ENCODE measurements at regions not wholly inside any gene's neighbourhood (a gene's known extent, or its start where the extent isn't known, plus 50 kb on each side); places are given as distances from the start of the nearest gene placed in this dataset.

GRCh38 chr2:118310681-118311429 lies 222.6 kb downstream of the INSIG2 start:
- Histone ChIP-seq H3K4me1 (ENCODE audit: control insufficient read depth, low read depth, low read length) (no peaks in the 10 kb centered on the region), H3K9ac (ENCODE audit: low read length) (peak overlapping the region; percentile 66), H4K8ac (ENCODE audit: low read depth, low read length) (no peak overlapping the region), H3K27me3 (ENCODE audit: insufficient read depth, low read length, poor library complexity) (no peaks in the 10 kb centered on the region), H3K4me2 (ENCODE audit: low read length) (peak overlapping the region; percentile 46), H4K5ac (ENCODE audit: low read length) (no peak overlapping the region), H2AK5ac (ENCODE audit: low read length) (no peak overlapping the region), H3K79me1 (ENCODE audit: low read length) (no peaks in the 10 kb centered on the region), H3K36me3 (ENCODE audit: control insufficient read depth, insufficient read depth, low read length) (no peaks in the 10 kb centered on the region), H3K79me2 (ENCODE audit: control insufficient read depth, insufficient read depth, low read length) (no peaks in the 10 kb centered on the region), H2BK5ac (ENCODE audit: low read length) (peak overlapping the region; percentile 37), H3K4me3 (ENCODE audit: low read length) (no peak overlapping the region), H3K4ac (ENCODE audit: low read depth, low read length) (peak overlapping the region; percentile 95), H3K23ac (ENCODE audit: low read length) (no peak overlapping the region), H3K56ac (ENCODE audit: low read length) (peak overlapping the region; percentile 80), H2BK120ac (ENCODE audit: low read depth, low read length) (peak overlapping the region; percentile 95), H3K27ac (ENCODE audit: low read depth, low read length) (no peak overlapping the region), H2BK15ac (replicated peaks; ENCODE audit: low read depth) (no peak overlapping the region), H3K18ac (ENCODE audit: low read length) (peak overlapping the region; percentile 96)
- DNase-seq, result peak; percentile 83
- WGBS (ENCODE audit: extremely low coverage, insufficient coverage, low lambda C conversion rate), result no CpG with 5 or more reads among the region's 20 CpGs

DNA sequence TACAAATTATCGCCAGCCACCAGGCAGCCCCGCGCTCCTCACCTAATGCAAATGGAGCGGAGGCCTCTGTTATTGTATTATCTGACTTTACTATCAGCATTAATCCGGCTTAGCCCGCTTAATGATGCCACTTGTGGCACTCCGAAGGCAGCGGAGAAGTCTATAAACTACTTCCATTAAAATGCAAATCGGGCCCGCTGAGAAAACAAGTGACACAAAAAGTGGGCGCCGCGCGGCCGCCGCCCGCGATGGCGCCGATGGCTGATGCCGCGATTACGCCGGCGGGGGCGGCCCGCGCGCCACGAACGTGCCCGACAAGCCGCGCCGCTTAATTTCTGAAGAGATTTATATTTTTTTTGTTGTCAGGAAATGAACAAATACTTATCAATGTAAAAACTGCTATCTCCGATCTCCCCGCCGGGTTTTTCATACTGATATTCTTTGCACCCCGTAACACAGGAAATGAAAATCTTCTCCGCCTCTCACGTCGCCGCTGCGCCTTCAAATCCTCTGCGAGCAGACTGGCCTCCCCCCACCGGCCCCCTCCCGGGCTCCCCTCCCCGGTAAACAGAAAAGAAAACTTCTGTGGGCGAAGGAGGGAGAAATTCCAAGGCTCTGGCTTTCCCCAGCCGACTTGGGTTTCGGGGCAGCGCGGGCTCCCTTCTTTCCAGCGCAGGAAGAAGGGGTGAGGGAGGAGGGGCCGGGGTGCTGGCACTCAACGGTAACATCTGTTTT lies 221.8 kb downstream of the INSIG2 start:
- Histone ChIP-seq H4K5ac (ENCODE audit: low read length) (no peak overlapping the region), H3K4me3 (ENCODE audit: low read length) (no peak overlapping the region), H3K4ac (ENCODE audit: low read depth, low read length) (peak overlapping the region; percentile 95), H2AK5ac (ENCODE audit: low read length) (no peak overlapping the region), H2BK5ac (ENCODE audit: low read length) (peak overlapping the region; percentile 37), H4K8ac (ENCODE audit: low read depth, low read length) (no peak overlapping the region), H3K36me3 (ENCODE audit: control insufficient read depth, insufficient read depth, low read length) (no peaks in the 10 kb centered on the region), H2BK15ac (replicated peaks; ENCODE audit: low read depth) (no peak overlapping the region), H3K4me2 (ENCODE audit: low read length) (peak overlapping the region; percentile 46), H3K27me3 (ENCODE audit: insufficient read depth, low read length, poor library complexity) (no peaks in the 10 kb centered on the region), H3K9ac (ENCODE audit: low read length) (peak overlapping the region; percentile 66), H3K79me1 (ENCODE audit: low read length) (no peaks in the 10 kb centered on the region), H3K79me2 (ENCODE audit: control insufficient read depth, insufficient read depth, low read length) (no peaks in the 10 kb centered on the region), H3K4me1 (ENCODE audit: control insufficient read depth, low read depth, low read length) (no peaks in the 10 kb centered on the region), H3K56ac (ENCODE audit: low read length) (peak overlapping the region; percentile 80), H2BK120ac (ENCODE audit: low read depth, low read length) (no peak overlapping the region), H3K27ac (ENCODE audit: low read depth, low read length) (no peak overlapping the region), H3K18ac (ENCODE audit: low read length) (peak overlapping the region; percentile 96), H3K23ac (ENCODE audit: low read length) (no peak overlapping the region)
- no CpG with 5 or more reads among the region's 56 CpGs for WGBS (ENCODE audit: extremely low coverage, insufficient coverage, low lambda C conversion rate)
- peak; percentile 87 for DNase-seq

DNA sequence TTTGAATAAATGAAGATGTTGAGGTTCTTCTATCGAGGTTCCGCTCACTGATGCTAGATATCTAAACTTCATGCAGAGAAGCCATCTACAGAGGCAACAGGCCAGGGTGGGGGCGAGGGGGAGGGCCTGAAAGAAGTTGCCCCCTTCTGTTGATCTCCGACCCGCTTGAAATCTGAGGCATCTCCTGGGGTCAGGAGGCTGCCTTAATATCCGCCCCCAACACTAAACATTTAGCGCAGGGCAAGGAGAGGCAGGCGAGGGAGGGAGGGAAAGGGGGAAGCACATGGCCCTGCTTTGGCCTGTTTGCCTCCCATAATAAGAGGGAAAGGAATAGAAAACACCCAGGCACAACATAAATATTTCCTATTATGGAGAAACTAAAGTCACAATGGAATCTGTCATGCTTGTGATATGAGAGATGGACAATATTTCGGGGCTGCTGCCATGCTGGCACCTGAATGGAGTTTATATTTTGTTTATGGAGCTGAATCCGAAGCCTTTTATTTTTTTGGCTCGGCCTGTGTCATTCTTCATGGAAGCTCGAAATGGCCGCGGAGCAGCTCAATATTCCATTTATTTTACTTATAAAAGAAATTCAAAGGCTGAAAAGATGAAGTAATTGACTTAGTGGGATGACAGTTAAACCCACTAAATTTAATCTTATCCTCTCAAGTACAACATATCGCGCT lies 221.1 kb downstream of the INSIG2 start:
- H3K18ac ChIP-seq (ENCODE audit: low read length), result peak overlapping the region; percentile 96
- H3K27me3 ChIP-seq (ENCODE audit: insufficient read depth, low read length, poor library complexity), result no peaks in the 10 kb centered on the region
- no peak overlapping the region for H2AK5ac ChIP-seq (ENCODE audit: low read length)
- no peaks in the 10 kb centered on the region for H3K36me3 ChIP-seq (ENCODE audit: control insufficient read depth, insufficient read depth, low read length)
- H2BK120ac ChIP-seq (ENCODE audit: low read depth, low read length), result no peak overlapping the region
- no peaks in the 10 kb centered on the region for H3K79me2 ChIP-seq (ENCODE audit: control insufficient read depth, insufficient read depth, low read length)
- peak overlapping the region; percentile 31 for H3K9ac ChIP-seq (ENCODE audit: low read length)
- no peak overlapping the region for H3K23ac ChIP-seq (ENCODE audit: low read length)
- H3K4me1 ChIP-seq (ENCODE audit: control insufficient read depth, low read depth, low read length), result no peaks in the 10 kb centered on the region
- H3K56ac ChIP-seq (ENCODE audit: low read length), result peak overlapping the region; percentile 73
- no peak overlapping the region for H3K4ac ChIP-seq (ENCODE audit: low read depth, low read length)
- no peak overlapping the region for H4K5ac ChIP-seq (ENCODE audit: low read length)
- H3K4me3 ChIP-seq (ENCODE audit: low read length), result no peak overlapping the region
- WGBS (ENCODE audit: extremely low coverage, insufficient coverage, low lambda C conversion rate), result no CpG with 5 or more reads among the region's 16 CpGs
- H4K8ac ChIP-seq (ENCODE audit: low read depth, low read length), result no peak overlapping the region
- DNase-seq, result peak; percentile 22
- no peak overlapping the region for H3K4me2 ChIP-seq (ENCODE audit: low read length)
- no peak overlapping the region for H2BK15ac ChIP-seq (replicated peaks; ENCODE audit: low read depth)
- no peak overlapping the region for H2BK5ac ChIP-seq (ENCODE audit: low read length)
- no peaks in the 10 kb centered on the region for H3K79me1 ChIP-seq (ENCODE audit: low read length)
- no peak overlapping the region for H3K27ac ChIP-seq (ENCODE audit: low read depth, low read length)

DNA sequence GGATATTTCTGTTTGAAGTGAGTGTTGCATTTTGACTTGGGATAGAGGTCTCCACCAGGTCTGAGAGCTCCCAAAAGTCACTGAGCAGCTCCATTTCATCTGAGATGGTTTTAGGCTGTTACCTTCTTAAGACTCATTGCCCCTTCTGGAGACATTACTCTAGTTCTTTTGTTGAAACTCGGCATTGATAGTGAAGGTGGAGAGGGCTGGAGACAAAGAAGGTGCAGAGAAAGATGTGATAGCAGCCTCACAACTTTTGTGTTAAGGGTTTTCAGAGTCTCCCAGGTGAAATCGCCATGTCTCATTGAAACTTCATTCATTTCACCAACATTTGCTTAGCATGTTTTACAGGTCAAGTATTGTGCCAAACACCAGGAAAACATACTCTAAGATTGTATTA lies 219.6 kb downstream of the INSIG2 start:
- no peak overlapping the region for H3K27ac ChIP-seq (ENCODE audit: low read depth, low read length)
- no peak overlapping the region for H2BK120ac ChIP-seq (ENCODE audit: low read depth, low read length)
- H3K4me1 ChIP-seq (ENCODE audit: control insufficient read depth, low read depth, low read length), result no peaks in the 10 kb centered on the region
- no peak overlapping the region for H3K23ac ChIP-seq (ENCODE audit: low read length)
- no peak overlapping the region for H4K5ac ChIP-seq (ENCODE audit: low read length)
- no peak overlapping the region for H3K4me2 ChIP-seq (ENCODE audit: low read length)
- no peak overlapping the region for H3K4me3 ChIP-seq (ENCODE audit: low read length)
- no peaks in the 10 kb centered on the region for H3K27me3 ChIP-seq (ENCODE audit: insufficient read depth, low read length, poor library complexity)
- no CpG with 5 or more reads among the region's 2 CpGs for WGBS (ENCODE audit: extremely low coverage, insufficient coverage, low lambda C conversion rate)
- no peak overlapping the region for H3K18ac ChIP-seq (ENCODE audit: low read length)
- H2BK5ac ChIP-seq (ENCODE audit: low read length), result no peak overlapping the region
- H2BK15ac ChIP-seq (replicated peaks; ENCODE audit: low read depth), result no peak overlapping the region
- no peak overlapping the region for H4K8ac ChIP-seq (ENCODE audit: low read depth, low read length)
- H3K79me1 ChIP-seq (ENCODE audit: low read length), result no peaks in the 10 kb centered on the region
- no peak overlapping the region for H2AK5ac ChIP-seq (ENCODE audit: low read length)
- H3K79me2 ChIP-seq (ENCODE audit: control insufficient read depth, insufficient read depth, low read length), result no peaks in the 10 kb centered on the region
- no peak for DNase-seq
- no peak overlapping the region for H3K4ac ChIP-seq (ENCODE audit: low read depth, low read length)
- H3K56ac ChIP-seq (ENCODE audit: low read length), result no peak overlapping the region
- H3K9ac ChIP-seq (ENCODE audit: low read length), result no peak overlapping the region
- no peaks in the 10 kb centered on the region for H3K36me3 ChIP-seq (ENCODE audit: control insufficient read depth, insufficient read depth, low read length)

DNA sequence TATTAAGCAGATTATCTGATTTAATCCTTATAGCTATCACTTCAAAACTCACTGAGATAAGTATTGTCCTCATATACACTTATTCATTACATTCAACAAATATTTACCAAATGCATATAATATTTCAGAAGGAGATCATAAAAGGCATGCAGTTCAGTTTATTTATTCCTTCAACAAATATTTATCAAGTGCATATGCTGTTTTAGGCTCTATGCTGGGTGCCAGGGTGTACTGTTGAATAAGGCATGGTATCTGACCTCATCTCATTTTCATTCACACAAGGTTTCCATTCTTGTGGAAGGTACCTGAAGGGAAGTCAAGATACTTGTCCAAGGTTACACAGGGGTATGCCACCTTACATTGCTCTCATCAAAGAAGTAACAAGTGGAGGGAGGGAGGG lies 213.0 kb downstream of the INSIG2 start:
- Histone ChIP-seq H3K79me2 (ENCODE audit: control insufficient read depth, insufficient read depth, low read length) (no peaks in the 10 kb centered on the region), H3K56ac (ENCODE audit: low read length) (no peak overlapping the region), H3K23ac (ENCODE audit: low read length) (no peak overlapping the region), H2BK5ac (ENCODE audit: low read length) (no peak overlapping the region), H3K36me3 (ENCODE audit: control insufficient read depth, insufficient read depth, low read length) (no peaks in the 10 kb centered on the region), H2BK15ac (replicated peaks; ENCODE audit: low read depth) (no peak overlapping the region), H3K4me3 (ENCODE audit: low read length) (no peak overlapping the region), H2AK5ac (ENCODE audit: low read length) (no peak overlapping the region), H4K5ac (ENCODE audit: low read length) (no peak overlapping the region), H2BK120ac (ENCODE audit: low read depth, low read length) (no peak overlapping the region), H3K27me3 (ENCODE audit: insufficient read depth, low read length, poor library complexity) (no peaks in the 10 kb centered on the region), H3K4ac (ENCODE audit: low read depth, low read length) (no peak overlapping the region), H3K79me1 (ENCODE audit: low read length) (no peaks in the 10 kb centered on the region), H3K18ac (ENCODE audit: low read length) (no peak overlapping the region), H3K27ac (ENCODE audit: low read depth, low read length) (no peak overlapping the region), H3K9ac (ENCODE audit: low read length) (no peak overlapping the region), H3K4me2 (ENCODE audit: low read length) (no peak overlapping the region), H3K4me1 (ENCODE audit: control insufficient read depth, low read depth, low read length) (no peaks in the 10 kb centered on the region), H4K8ac (ENCODE audit: low read depth, low read length) (no peak overlapping the region)
- no peak for DNase-seq
